ENCODE measurements at regions not wholly inside any gene's neighbourhood (a gene's known extent, or its start where the extent isn't known, plus 50 kb on each side); places are given as distances from the start of the nearest gene placed in this dataset.

DNA sequence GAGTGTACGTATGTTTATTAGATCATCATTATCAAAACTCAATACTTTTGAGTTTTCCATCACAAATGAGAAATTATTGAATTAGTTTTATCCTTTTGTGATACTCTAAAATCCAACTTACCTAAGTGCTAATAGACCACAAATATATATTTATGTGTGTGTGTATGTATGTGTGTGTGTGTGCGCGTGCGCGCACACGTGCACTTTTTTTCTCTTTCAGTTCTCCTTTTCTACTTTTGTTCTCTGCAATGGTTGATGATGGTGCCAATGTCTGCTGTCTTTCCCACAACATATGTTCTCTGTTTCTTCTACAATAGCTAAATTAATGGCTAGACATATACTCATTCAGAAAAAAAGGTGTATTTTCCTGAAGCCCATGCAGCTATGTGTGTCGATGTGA is 571.6 kb upstream of the ARPP21 start:
- DNase-seq, result no peak
- no peaks in the 10 kb centered on the region for H3K36me3 Mint-ChIP-seq (ENCODE audit: insufficient read depth, unreplicated experiment)
- intact Hi-C loops (cut with micrococcal nuclease; ENCODE audit: unreplicated experiment), result no loop called here
- no peaks in the 10 kb centered on the region for H3K9me3 Mint-ChIP-seq (ENCODE audit: low read depth, unreplicated experiment)
- BruUV-seq (replicated peaks), result no TSS peak
- TF ChIP-seq, protein P1, sequence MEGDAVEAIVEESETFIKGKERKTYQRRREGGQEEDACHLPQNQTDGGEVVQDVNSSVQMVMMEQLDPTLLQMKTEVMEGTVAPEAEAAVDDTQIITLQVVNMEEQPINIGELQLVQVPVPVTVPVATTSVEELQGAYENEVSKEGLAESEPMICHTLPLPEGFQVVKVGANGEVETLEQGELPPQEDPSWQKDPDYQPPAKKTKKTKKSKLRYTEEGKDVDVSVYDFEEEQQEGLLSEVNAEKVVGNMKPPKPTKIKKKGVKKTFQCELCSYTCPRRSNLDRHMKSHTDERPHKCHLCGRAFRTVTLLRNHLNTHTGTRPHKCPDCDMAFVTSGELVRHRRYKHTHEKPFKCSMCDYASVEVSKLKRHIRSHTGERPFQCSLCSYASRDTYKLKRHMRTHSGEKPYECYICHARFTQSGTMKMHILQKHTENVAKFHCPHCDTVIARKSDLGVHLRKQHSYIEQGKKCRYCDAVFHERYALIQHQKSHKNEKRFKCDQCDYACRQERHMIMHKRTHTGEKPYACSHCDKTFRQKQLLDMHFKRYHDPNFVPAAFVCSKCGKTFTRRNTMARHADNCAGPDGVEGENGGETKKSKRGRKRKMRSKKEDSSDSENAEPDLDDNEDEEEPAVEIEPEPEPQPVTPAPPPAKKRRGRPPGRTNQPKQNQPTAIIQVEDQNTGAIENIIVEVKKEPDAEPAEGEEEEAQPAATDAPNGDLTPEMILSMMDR (IDR thresholded peaks at IDR 0.05; ENCODE audit: unreplicated experiment), result no peak
- CTCF ChIA-PET, result interaction anchor here (0.8 kb wide), 1 partner anchor 374 kb away, joined by 4 read pairs; no protein-coding TSS in a partner anchor
- H3K4me1 Mint-ChIP-seq (ENCODE audit: low read depth, unreplicated experiment), result no peaks in the 10 kb centered on the region
- no peak overlapping the region for H3K27ac Mint-ChIP-seq (ENCODE audit: unreplicated experiment)
- H3K27me3 Mint-ChIP-seq (ENCODE audit: unreplicated experiment), result no peaks in the 10 kb centered on the region
- no peak overlapping the region for H3K4me3 Mint-ChIP-seq (ENCODE audit: low read depth, unreplicated experiment)

DNA sequence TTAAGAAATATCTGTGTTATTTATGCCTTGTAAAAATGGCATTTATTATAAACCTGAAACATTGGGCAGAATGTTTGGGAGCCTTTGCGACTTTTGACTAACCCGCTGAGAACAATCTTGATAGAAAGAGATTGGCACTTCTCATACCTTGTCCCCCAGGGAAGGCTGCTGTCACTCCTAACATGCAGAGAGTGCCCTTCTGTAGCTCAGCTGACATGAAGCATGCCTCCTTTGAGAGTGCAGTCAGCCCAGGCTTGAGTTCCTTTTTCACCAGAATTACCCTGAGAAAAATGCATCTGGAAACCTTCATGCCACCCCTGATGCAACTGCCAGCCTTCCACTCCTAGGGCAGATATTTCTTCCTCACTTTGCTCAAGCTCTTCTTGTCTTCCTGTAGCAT is 569.2 kb upstream of the ARPP21 start:
- no TSS peak for BruUV-seq (replicated peaks)
- no peak overlapping the region for H3K27ac Mint-ChIP-seq (ENCODE audit: unreplicated experiment)
- DNase-seq, result no peak
- H3K36me3 Mint-ChIP-seq (ENCODE audit: insufficient read depth, unreplicated experiment), result no peaks in the 10 kb centered on the region
- H3K27me3 Mint-ChIP-seq (ENCODE audit: unreplicated experiment), result no peaks in the 10 kb centered on the region
- no peaks in the 10 kb centered on the region for H3K9me3 Mint-ChIP-seq (ENCODE audit: low read depth, unreplicated experiment)
- intact Hi-C loops (cut with micrococcal nuclease; ENCODE audit: unreplicated experiment), result no loop called here
- H3K4me3 Mint-ChIP-seq (ENCODE audit: low read depth, unreplicated experiment), result no peak overlapping the region
- H3K4me1 Mint-ChIP-seq (ENCODE audit: low read depth, unreplicated experiment), result no peaks in the 10 kb centered on the region
- TF ChIP-seq, protein P1 (IDR thresholded peaks at IDR 0.05; ENCODE audit: unreplicated experiment), result no peak
- CTCF ChIA-PET, result no interaction called here

DNA sequence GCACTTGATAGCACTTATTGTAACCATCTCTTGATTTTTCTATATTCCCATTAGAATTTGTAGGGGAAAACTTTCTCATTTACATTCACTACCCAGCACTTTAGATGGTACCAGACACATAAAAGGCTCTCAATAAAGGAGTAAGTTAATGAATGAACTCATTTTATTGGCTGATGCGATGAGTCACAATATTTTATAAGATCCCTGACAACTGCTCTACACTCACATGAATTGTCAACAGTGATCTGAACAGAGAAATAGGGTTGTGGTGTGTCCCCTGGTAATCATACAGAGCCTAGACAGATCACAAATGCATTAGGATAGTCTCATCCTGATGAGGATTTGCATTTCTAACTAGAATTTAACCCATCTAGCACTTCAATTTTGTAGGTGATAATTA is 567.6 kb upstream of the ARPP21 start:
- TF ChIP-seq, protein P1 (IDR thresholded peaks at IDR 0.05; ENCODE audit: unreplicated experiment), result no peak
- CTCF ChIA-PET, result no interaction called here
- intact Hi-C loops (cut with micrococcal nuclease; ENCODE audit: unreplicated experiment), result no loop called here
- no peak overlapping the region for H3K27ac Mint-ChIP-seq (ENCODE audit: unreplicated experiment)
- no peaks in the 10 kb centered on the region for H3K36me3 Mint-ChIP-seq (ENCODE audit: insufficient read depth, unreplicated experiment)
- DNase-seq, result no peak
- H3K4me3 Mint-ChIP-seq (ENCODE audit: low read depth, unreplicated experiment), result no peak overlapping the region
- BruUV-seq (replicated peaks), result no TSS peak
- H3K27me3 Mint-ChIP-seq (ENCODE audit: unreplicated experiment), result no peaks in the 10 kb centered on the region
- H3K4me1 Mint-ChIP-seq (ENCODE audit: low read depth, unreplicated experiment), result no peaks in the 10 kb centered on the region
- no peaks in the 10 kb centered on the region for H3K9me3 Mint-ChIP-seq (ENCODE audit: low read depth, unreplicated experiment)

DNA sequence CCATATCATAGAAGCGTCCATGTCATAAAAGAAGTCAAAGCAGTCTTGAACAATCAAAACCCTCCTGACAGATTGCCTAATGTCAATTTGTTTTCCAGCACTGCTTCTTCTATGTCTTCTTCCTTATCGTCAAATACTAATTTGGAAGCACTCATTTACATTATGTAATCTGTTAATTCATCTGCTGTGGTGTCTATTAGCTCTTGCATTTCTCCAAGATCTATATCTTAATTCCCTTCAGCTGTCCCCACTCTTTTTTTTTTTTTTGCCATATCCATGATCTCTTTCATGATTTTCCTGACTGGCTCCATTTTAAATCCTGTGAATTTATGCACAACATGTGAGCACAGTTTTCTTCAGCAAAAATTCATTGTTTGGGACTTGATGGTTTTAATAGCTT is 560.5 kb upstream of the ARPP21 start:
- TF ChIP-seq, protein P1 (IDR thresholded peaks at IDR 0.05; ENCODE audit: unreplicated experiment), result no peak
- DNase-seq, result no peak
- Mint-ChIP-seq H3K27ac (ENCODE audit: unreplicated experiment) (no peak overlapping the region), H3K4me3 (ENCODE audit: low read depth, unreplicated experiment) (no peak overlapping the region), H3K9me3 (ENCODE audit: low read depth, unreplicated experiment) (peaks cover 2% of the 10 kb centered on the region), H3K27me3 (ENCODE audit: unreplicated experiment) (no peaks in the 10 kb centered on the region), H3K4me1 (ENCODE audit: low read depth, unreplicated experiment) (no peaks in the 10 kb centered on the region), H3K36me3 (ENCODE audit: insufficient read depth, unreplicated experiment) (no peaks in the 10 kb centered on the region)
- intact Hi-C loops (cut with micrococcal nuclease; ENCODE audit: unreplicated experiment), result no loop called here
- BruUV-seq (replicated peaks), result no TSS peak
- CTCF ChIA-PET, result no interaction called here

DNA sequence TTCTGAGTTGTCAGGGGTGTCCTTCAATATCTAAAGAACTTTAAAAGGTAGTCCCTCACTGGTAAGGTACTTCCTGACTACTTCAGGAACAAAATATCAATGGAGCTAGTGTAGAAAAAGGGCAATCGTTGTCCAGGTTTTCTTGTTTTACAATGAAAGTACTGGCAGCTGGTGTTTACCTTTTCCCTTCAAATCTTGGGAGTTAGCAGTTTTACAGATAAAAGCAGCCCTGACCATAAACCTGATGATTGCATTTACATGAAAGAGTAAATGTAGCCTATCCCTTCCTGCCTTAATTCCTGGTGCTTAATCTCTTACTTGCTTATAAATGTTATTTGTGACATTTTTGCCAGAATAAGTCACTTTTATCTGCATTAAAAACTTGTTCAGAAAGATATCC is 559.9 kb upstream of the ARPP21 start:
- no peaks in the 10 kb centered on the region for H3K36me3 Mint-ChIP-seq (ENCODE audit: insufficient read depth, unreplicated experiment)
- no peaks in the 10 kb centered on the region for H3K27me3 Mint-ChIP-seq (ENCODE audit: unreplicated experiment)
- no peak overlapping the region for H3K27ac Mint-ChIP-seq (ENCODE audit: unreplicated experiment)
- CTCF ChIA-PET, result no interaction called here
- BruUV-seq (replicated peaks), result no TSS peak
- intact Hi-C loops (cut with micrococcal nuclease; ENCODE audit: unreplicated experiment), result no loop called here
- DNase-seq, result no peak
- no peaks in the 10 kb centered on the region for H3K4me1 Mint-ChIP-seq (ENCODE audit: low read depth, unreplicated experiment)
- H3K9me3 Mint-ChIP-seq (ENCODE audit: low read depth, unreplicated experiment), result peaks cover 2% of the 10 kb centered on the region
- TF ChIP-seq, protein P1 (IDR thresholded peaks at IDR 0.05; ENCODE audit: unreplicated experiment), result no peak
- H3K4me3 Mint-ChIP-seq (ENCODE audit: low read depth, unreplicated experiment), result no peak overlapping the region

Data from Calu3 (cell line).